ENCODE measurements at regions not wholly inside any gene's neighbourhood (a gene's known extent, or its start where the extent isn't known, plus 50 kb on each side); places are given as distances from the start of the nearest gene placed in this dataset.

- TF ChIP-seq CTCF (IDR thresholded peaks at IDR 0.05) (no peak), POLR2AphosphoS5 (IDR thresholded peaks at IDR 0.05) (no peak)
These were observed 149.2 kb downstream of the RAMP3 start for GRCh38 chr7:45306752-45307305.
